HUES48 (cell line): ENCODE measurements at regions not wholly inside any gene's neighbourhood (a gene's known extent, or its start where the extent isn't known, plus 50 kb on each side); places are given as distances from the start of the nearest gene placed in this dataset.

ENCODE experiments used
- H3K27ac ChIP-seq: one replicate; pipeline ENCODE4 v1.7.0; 2013; ENCODE audit warnings: low read depth, low read length, inconsistent platforms
- H3K27me3 ChIP-seq: 2 replicates; pipeline ENCODE4 v1.6.1; 2013; ENCODE audit warnings: mild to moderate bottlenecking, low read length; ENCODE audit not compliant: control insufficient read depth, insufficient read depth
- H3K36me3 ChIP-seq: 2 replicates; pipeline ENCODE4 v1.6.1; 2013; ENCODE audit warnings: low read length; ENCODE audit not compliant: control insufficient read depth, insufficient read depth
- H3K4me1 ChIP-seq: 2 replicates; pipeline ENCODE4 v1.6.1; 2013; ENCODE audit warnings: mild to moderate bottlenecking, low read length; ENCODE audit not compliant: control insufficient read depth, insufficient read depth
- H3K4me3 ChIP-seq: 2 replicates; pipeline ENCODE4 v1.5.1; 2013; ENCODE audit warnings: mild to moderate bottlenecking, low read depth, low read length
- H3K9ac ChIP-seq: 2 replicates; pipeline ENCODE4 v1.6.1; 2013; ENCODE audit warnings: mild to moderate bottlenecking, low read depth, low read length, moderate library complexity
- H3K9me3 ChIP-seq: 2 replicates; pipeline ENCODE4 v1.6.1; 2013; ENCODE audit warnings: low read length; ENCODE audit not compliant: control insufficient read depth, insufficient read depth

DNA sequence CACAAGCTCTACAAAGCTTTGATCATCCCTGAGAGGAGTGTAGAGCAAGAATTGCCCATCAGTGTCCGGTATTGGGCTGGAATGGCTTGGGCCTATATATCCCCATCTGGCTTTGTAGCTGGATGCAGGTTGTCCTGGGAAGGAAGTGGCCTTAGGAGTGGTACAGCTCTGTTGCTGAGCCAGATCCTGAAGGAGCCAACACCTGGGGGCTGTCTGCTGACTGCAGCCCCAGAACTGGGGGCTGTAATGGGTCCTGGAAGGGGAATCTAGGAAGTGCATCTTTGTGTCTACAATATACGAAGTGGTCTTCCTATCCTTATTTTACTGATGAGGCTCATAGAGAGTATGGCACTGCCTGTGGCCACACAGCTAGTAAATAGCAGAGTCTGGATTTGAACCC lies 145.9 kb downstream of the CDC5L start:
- Histone ChIP-seq H3K36me3 (no peaks in the 10 kb centered on the region), H3K4me3 (no peak overlapping the region), H3K4me1 (no peaks in the 10 kb centered on the region), H3K27ac (no peak overlapping the region), H3K27me3 (no peaks in the 10 kb centered on the region), H3K9ac (no peak overlapping the region), H3K9me3 (no peaks in the 10 kb centered on the region)

GRCh38 chr6:44534291-44534690 lies 146.8 kb downstream of the CDC5L start:
- H3K4me3 ChIP-seq, result no peak overlapping the region
- no peaks in the 10 kb centered on the region for H3K27me3 ChIP-seq
- H3K4me1 ChIP-seq, result no peaks in the 10 kb centered on the region
- no peaks in the 10 kb centered on the region for H3K9me3 ChIP-seq
- H3K27ac ChIP-seq, result no peak overlapping the region
- H3K9ac ChIP-seq, result no peak overlapping the region
- no peaks in the 10 kb centered on the region for H3K36me3 ChIP-seq

GRCh38 chr6:44535446-44535845 lies 147.9 kb downstream of the CDC5L start:
- no peak overlapping the region for H3K4me3 ChIP-seq
- H3K9ac ChIP-seq, result no peak overlapping the region
- H3K4me1 ChIP-seq, result no peaks in the 10 kb centered on the region
- H3K9me3 ChIP-seq, result no peaks in the 10 kb centered on the region
- no peaks in the 10 kb centered on the region for H3K36me3 ChIP-seq
- H3K27me3 ChIP-seq, result no peaks in the 10 kb centered on the region
- no peak overlapping the region for H3K27ac ChIP-seq

- Histone ChIP-seq H3K9me3 (0 out of 2 replicates have a peak, but pooled peaks cover under 1% of the 10 kb centered on the region), H3K4me3 (no peak overlapping the region), H3K36me3 (no peaks in the 10 kb centered on the region)
Observed at GRCh38 chr6:44535967-44536366, 148.5 kb downstream of the CDC5L start.

GRCh38 chr6:44537306-44538049 lies 150.0 kb downstream of the CDC5L start:
- H3K27me3 ChIP-seq, result no peaks in the 10 kb centered on the region
- no peaks in the 10 kb centered on the region for H3K36me3 ChIP-seq
- H3K9me3 ChIP-seq, result peaks cover 6% of the 10 kb centered on the region; the same call in 1 of the 2 replicates
- no peak overlapping the region for H3K27ac ChIP-seq
- no peak overlapping the region for H3K4me3 ChIP-seq
- peaks cover 9% of the 10 kb centered on the region for H3K4me1 ChIP-seq
- H3K9ac ChIP-seq, result no peak overlapping the region

More at GRCh38 chr6:44535967-44536366, 148.5 kb downstream of the CDC5L start:
- Histone ChIP-seq H3K9ac (no peak overlapping the region), H3K27me3 (no peaks in the 10 kb centered on the region), H3K27ac (no peak overlapping the region), H3K4me1 (no peaks in the 10 kb centered on the region)

GRCh38 chr6:44538131-44538806 lies 150.8 kb downstream of the CDC5L start:
- peaks cover 16% of the 10 kb centered on the region for H3K4me1 ChIP-seq
- no peaks in the 10 kb centered on the region for H3K27me3 ChIP-seq
- no peak overlapping the region for H3K27ac ChIP-seq
- peaks cover 6% of the 10 kb centered on the region; the same call in 1 of the 2 replicates for H3K9me3 ChIP-seq
- no peak overlapping the region for H3K4me3 ChIP-seq
- H3K36me3 ChIP-seq, result no peaks in the 10 kb centered on the region
- H3K9ac ChIP-seq, result no peak overlapping the region

- peaks cover 6% of the 10 kb centered on the region; the same call in 1 of the 2 replicates for H3K9me3 ChIP-seq
- no peak overlapping the region for H3K4me3 ChIP-seq
- no peak overlapping the region for H3K9ac ChIP-seq
- H3K4me1 ChIP-seq, result peaks cover 16% of the 10 kb centered on the region
- H3K27me3 ChIP-seq, result no peaks in the 10 kb centered on the region
- H3K36me3 ChIP-seq, result no peaks in the 10 kb centered on the region
- H3K27ac ChIP-seq, result no peak overlapping the region
Observed at GRCh38 chr6:44538807-44539201, 151.3 kb downstream of the CDC5L start.

DNA sequence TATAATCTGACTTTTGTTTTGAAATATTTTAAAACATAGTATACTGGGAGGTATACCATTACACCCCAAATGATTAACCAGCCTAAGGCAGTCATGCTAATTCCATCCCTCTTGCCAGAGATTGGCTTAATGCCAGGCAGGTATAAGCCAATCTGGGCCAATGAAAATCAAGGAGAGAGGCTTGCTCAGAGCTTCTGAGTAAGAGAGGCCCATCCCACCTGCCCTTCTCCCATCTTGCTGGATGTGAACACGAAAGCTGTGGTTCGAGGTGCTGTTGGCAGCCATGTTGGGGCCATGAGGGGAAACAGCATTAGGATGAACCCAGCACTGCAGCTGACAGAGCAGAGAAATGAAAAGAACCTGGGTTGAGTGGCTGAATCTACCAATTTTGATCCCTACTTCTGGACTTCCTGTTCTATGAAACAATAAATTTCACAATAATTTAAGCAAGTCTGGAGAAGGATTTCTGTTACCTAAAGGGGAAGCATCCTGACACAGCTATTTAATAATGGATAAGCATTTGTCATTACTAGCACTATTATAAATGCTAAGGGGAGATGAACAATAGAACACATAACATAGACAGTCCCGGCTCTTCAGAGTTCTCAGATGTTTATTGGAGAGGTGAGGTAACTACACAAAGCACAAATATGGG lies 152.3 kb downstream of the CDC5L start:
- H3K4me3 ChIP-seq, result no peak overlapping the region
- H3K36me3 ChIP-seq, result no peaks in the 10 kb centered on the region
- H3K4me1 ChIP-seq, result peaks cover 16% of the 10 kb centered on the region
- no peak overlapping the region for H3K9ac ChIP-seq
- H3K9me3 ChIP-seq, result peaks cover 6% of the 10 kb centered on the region; the same call in 1 of the 2 replicates
- H3K27me3 ChIP-seq, result no peaks in the 10 kb centered on the region
- H3K27ac ChIP-seq, result no peak overlapping the region

GRCh38 chr6:44540881-44541280 lies 153.4 kb downstream of the CDC5L start:
- Histone ChIP-seq H3K4me3 (no peak overlapping the region), H3K9ac (no peak overlapping the region), H3K36me3 (no peaks in the 10 kb centered on the region), H3K4me1 (peaks cover 16% of the 10 kb centered on the region), H3K27ac (no peak overlapping the region), H3K9me3 (peaks cover 6% of the 10 kb centered on the region; the same call in 1 of the 2 replicates), H3K27me3 (no peaks in the 10 kb centered on the region)

DNA sequence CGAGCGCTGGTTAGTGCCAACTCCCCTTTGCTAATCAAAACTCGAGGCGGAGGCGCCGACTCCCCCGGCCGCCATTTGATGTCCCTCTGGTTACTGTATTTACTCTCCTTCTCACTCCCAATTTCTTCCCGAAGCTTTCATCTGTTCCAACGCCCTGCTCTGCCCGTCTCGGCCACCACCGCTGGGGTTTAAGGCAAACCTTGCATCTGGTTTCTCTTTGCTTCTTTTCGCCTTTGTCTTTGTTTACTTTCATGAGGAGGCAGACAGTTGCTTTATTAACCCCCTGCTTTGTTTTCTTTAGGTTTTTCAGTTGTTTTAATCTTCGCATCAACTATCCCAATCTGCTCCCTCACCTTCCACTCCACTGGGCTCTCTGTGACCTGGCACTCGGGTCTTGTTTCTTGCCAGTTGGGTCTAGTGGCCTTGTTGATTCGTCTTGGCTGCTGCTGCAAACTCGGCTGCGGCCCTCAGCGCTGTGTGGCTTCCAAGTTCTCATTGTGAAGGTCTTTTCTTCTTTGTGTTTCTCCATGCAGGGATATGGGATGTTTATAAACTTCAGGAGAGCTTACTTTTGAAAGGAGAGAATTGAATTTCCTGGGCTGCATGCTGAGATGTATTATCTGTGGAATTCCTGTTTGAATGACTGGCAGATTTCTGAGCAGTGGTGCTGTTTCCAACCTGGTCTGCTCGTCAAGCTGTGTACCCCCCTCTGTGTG lies 155.1 kb downstream of the CDC5L start:
- Histone ChIP-seq H3K27ac (peak overlapping the region; percentile 89), H3K9ac (peak overlapping the region; percentile 65), H3K36me3 (no peaks in the 10 kb centered on the region), H3K9me3 (peaks cover 6% of the 10 kb centered on the region; the same call in 1 of the 2 replicates), H3K27me3 (no peaks in the 10 kb centered on the region), H3K4me1 (peaks cover 16% of the 10 kb centered on the region), H3K4me3 (peak overlapping the region; percentile 35; the same call in 1 of the 2 replicates)
